K562 (cell line): ENCODE measurements at regions not wholly inside any gene's neighbourhood (a gene's known extent, or its start where the extent isn't known, plus 50 kb on each side); places are given as distances from the start of the nearest gene placed in this dataset.

ENCODE experiments used
- SPI1 ChIP-seq: IDR thresholded peaks from 2 replicates; pipeline ENCODE4 v1.6.1; 2011; ENCODE audit warnings: low read depth, low read length, control low read depth, borderline replicate concordance
- TAF15 ChIP-seq: fragments of 200-400 bp; formaldehyde crosslinking; IDR thresholded peaks from 2 replicates; pipeline ENCODE4 v1.6.1; 2017; ENCODE audit warnings: mild to moderate bottlenecking, low read depth, low read length, moderate library complexity

DNA sequence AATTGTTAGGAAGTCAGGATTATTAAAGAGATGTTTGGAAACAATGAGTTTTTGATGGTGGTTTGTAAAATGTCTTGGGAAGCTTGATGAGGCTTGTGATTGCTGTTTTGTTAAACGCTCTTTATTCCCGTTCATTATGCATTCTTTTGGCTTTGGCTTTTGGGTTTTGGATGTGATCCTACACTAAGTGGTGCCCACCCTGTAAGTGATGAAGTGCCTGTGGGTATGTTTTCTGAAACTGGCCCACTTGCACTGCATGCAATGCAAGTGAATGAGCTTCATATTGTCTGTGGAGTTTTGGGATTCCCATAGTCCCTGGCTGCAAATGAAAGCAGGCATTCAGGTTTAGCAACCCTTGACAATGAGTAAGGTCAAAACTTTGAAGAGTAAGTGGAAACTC lies 1035.5 kb upstream of the WWC1 start:
- TF ChIP-seq SPI1 (no peak), TAF15 (no peak)
